Body of pancreas (tissue), 4 donors: ENCODE measurements at regions not wholly inside any gene's neighbourhood (a gene's known extent, or its start where the extent isn't known, plus 50 kb on each side); places are given as distances from the start of the nearest gene placed in this dataset.

Experiments
- ATAC-seq: fragments of 150-250 bp; one replicate; pipeline ENCODE4 v1.9.1; 2016
- DNase-seq, 4 donors: peaks; one replicate each; pipeline ENCODE4 v3.0.0-alpha.2; 2019
- H3K27ac ChIP-seq, 4 donors: fragments of 200-600 bp; sonication (generic); 1 replicate in 3 of 4; 2 replicates in 1 of 4; pipeline versions ENCODE4 v1.5.1 to v1.6.1; 2016 to 2019; ENCODE audit warnings: mild to moderate bottlenecking in 1 of 4, mixed read lengths in 1 of 4, moderate library complexity in 1 of 4
- H3K27me3 ChIP-seq, 2 donors: fragments of 200-600 bp; sonication (generic); one replicate each; pipeline ENCODE4 v1.6.0; 2016; ENCODE audit warnings: mild to moderate bottlenecking in 1 of 2
- H3K36me3 ChIP-seq, 2 donors: fragments of 200-600 bp; sonication (generic); replicated peaks in 1 of 2; 2 replicates each; pipeline ENCODE4 v1.5.1; 2016; ENCODE audit warnings: low read depth in 2 of 2; ENCODE audit not compliant: insufficient read depth in 1 of 2
- H3K4me1 ChIP-seq: fragments of 200-600 bp; sonication (generic); one replicate; pipeline ENCODE4 v1.6.0; 2016
- H3K4me3 ChIP-seq, 2 donors: fragments of 200-600 bp; sonication (generic); 1 replicate in 1 of 2; 2 replicates in 1 of 2; pipeline ENCODE4 v1.5.1; 2016 to 2019
- H3K9me3 ChIP-seq, 3 donors: fragments of 200-600 bp; sonication (generic); 1 replicate in 2 of 3; 2 replicates in 1 of 3; pipeline ENCODE4 v1.5.1; 2016
- POLR2A ChIP-seq, 3 donors: fragments of 450-650 bp; IDR thresholded peaks; one replicate each; pipeline ENCODE4 v1.6.1; 2016; ENCODE audit warnings: antibody characterized with exemption in 3 of 3, mild to moderate bottlenecking in 2 of 3
- WGBS, 2 donors: methylation state at CpG; one replicate each; pipeline ENCODE4 v1.1.5; 2017; 5-methylcytosine and 5-hydroxymethylcytosine counted together
- intact Hi-C: fragments of 100-400 bp; cut with DNase I; formaldehyde crosslinking; loops from one replicate; pipeline ENCODE4 v1.15.1; 2023
- TF ChIP-seq, protein P1 (sequence below), 7 experiments: fragments of 450-650 bp in 4 of 7; fragments of 200-600 bp in 3 of 7; sonication (generic) in 3 of 7; IDR thresholded peaks; one replicate each; pipeline ENCODE4 v1.5.1; 2016 to 2019; ENCODE audit warnings: antibody characterized with exemption in 7 of 7

DNA sequence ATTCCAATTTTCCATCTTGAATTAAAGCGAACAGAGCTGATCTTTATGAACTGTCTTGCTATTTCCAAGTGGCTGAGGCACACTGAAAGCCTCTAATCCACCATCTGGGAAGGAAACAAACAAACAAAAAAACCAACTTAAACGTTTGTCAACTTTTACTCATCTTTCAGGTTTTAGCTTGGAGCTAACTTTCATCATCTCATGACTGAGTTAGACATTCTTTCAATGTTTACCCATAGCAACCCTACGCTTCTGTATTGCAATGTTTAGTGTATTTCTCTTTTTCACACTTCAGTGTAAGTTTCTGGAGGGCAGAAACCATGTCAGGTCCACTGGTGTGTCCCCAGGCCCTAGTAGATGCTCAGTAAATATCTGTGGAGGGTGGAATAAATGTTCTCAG lies 343.8 kb downstream of the GBA3 start:
- H3K4me3 ChIP-seq: no peak overlapping the region
- ATAC-seq: no peak
- H3K27me3 ChIP-seq: no peaks in the 10 kb centered on the region
- intact Hi-C loops: no loop called here
- H3K4me1 ChIP-seq: no peaks in the 10 kb centered on the region
- WGBS, 2 donors: 47 to 64% methylated on average over 3 of the region's 3 CpGs
- no peak overlapping the region for H3K27ac ChIP-seq
- H3K36me3 ChIP-seq: no peaks in the 10 kb centered on the region
- no peaks in the 10 kb centered on the region for H3K9me3 ChIP-seq
- TF ChIP-seq, protein P1, sequence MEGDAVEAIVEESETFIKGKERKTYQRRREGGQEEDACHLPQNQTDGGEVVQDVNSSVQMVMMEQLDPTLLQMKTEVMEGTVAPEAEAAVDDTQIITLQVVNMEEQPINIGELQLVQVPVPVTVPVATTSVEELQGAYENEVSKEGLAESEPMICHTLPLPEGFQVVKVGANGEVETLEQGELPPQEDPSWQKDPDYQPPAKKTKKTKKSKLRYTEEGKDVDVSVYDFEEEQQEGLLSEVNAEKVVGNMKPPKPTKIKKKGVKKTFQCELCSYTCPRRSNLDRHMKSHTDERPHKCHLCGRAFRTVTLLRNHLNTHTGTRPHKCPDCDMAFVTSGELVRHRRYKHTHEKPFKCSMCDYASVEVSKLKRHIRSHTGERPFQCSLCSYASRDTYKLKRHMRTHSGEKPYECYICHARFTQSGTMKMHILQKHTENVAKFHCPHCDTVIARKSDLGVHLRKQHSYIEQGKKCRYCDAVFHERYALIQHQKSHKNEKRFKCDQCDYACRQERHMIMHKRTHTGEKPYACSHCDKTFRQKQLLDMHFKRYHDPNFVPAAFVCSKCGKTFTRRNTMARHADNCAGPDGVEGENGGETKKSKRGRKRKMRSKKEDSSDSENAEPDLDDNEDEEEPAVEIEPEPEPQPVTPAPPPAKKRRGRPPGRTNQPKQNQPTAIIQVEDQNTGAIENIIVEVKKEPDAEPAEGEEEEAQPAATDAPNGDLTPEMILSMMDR (IDR thresholded peaks at IDR 0.05): no peak
- DNase-seq: no peak

GRCh38 chr4:23035521-23036056 lies 342.9 kb downstream of the GBA3 start:
- H3K27me3 ChIP-seq: no peaks in the 10 kb centered on the region
- no peak for DNase-seq
- 64 to 66% methylated on average over 3 of the region's 3 CpGs for WGBS, 2 donors
- no peak overlapping the region for H3K4me3 ChIP-seq
- H3K36me3 ChIP-seq: no peaks in the 10 kb centered on the region
- intact Hi-C loops: no loop called here
- no peaks in the 10 kb centered on the region for H3K9me3 ChIP-seq
- H3K4me1 ChIP-seq: no peaks in the 10 kb centered on the region
- ATAC-seq: no peak
- TF ChIP-seq POLR2A (IDR thresholded peaks at IDR 0.05): no peak
- TF ChIP-seq, protein P1 (IDR thresholded peaks at IDR 0.05): no peak
- H3K27ac ChIP-seq: no peak overlapping the region

- H3K36me3 ChIP-seq: no peaks in the 10 kb centered on the region
- no peak overlapping the region for H3K4me3 ChIP-seq
- H3K4me1 ChIP-seq: no peaks in the 10 kb centered on the region
- no peak overlapping the region for H3K27ac ChIP-seq
- ATAC-seq: no peak
- TF ChIP-seq, protein P1 (IDR thresholded peaks at IDR 0.05): no peak
- TF ChIP-seq POLR2A (IDR thresholded peaks at IDR 0.05): no peak
- H3K9me3 ChIP-seq: no peaks in the 10 kb centered on the region
- no peak for DNase-seq
- intact Hi-C loops: no loop called here
- H3K27me3 ChIP-seq: no peaks in the 10 kb centered on the region
Observed at GRCh38 chr4:23034731-23035130, 342.0 kb downstream of the GBA3 start.

DNA sequence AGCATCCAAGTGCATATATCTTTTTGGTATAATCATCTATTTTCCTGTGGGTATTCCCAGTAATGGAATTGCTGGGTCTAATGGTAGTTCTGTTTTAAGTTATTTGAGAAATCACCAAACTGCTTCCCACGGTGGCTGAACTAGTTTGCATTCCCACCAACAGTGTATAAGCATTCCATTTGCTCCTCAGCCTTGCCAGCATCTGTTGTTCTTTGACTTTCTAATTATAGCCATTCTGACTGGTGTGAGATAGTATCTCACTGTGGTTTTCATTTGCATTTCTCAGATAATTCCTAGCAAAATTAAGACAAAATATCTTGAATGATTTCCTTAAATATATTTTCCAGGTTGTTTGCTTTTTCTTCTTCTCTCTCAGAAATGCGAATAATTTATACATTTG lies 341.1 kb downstream of the GBA3 start:
- DNase-seq: no peak
- WGBS, 2 donors: 53 to 75% methylated on average over 2 of the region's 2 CpGs
- no peaks in the 10 kb centered on the region for H3K36me3 ChIP-seq
- H3K4me1 ChIP-seq: no peaks in the 10 kb centered on the region
- no peak overlapping the region for H3K4me3 ChIP-seq
- intact Hi-C loops: no loop called here
- no peaks in the 10 kb centered on the region for H3K9me3 ChIP-seq
- no peak for ATAC-seq
- H3K27ac ChIP-seq: no peak overlapping the region
- H3K27me3 ChIP-seq: no peaks in the 10 kb centered on the region
- TF ChIP-seq, protein P1 (IDR thresholded peaks at IDR 0.05): no peak
- TF ChIP-seq POLR2A (IDR thresholded peaks at IDR 0.05): no peak

DNA sequence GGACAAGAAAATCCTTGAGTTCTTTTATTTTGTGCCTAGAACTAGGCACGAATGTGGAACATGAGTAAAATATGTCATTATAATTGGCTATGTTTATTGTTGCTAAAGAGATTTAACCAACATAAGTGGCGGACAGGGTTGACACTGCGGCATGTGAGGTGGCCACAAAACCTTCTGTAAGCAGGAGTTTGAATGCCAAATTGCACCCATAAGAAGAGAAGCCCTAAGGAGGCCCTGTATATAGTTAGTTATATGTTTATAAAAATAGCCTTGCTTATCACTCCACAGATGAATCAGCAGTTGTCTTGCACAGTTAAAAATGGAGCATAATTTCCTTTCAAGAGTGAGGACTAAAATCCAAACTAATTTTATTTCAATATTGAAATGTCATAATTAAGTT lies 336.1 kb downstream of the GBA3 start:
- Histone ChIP-seq H3K4me3 (no peak overlapping the region), H3K4me1 (no peaks in the 10 kb centered on the region), H3K27ac (no peak overlapping the region), H3K9me3 (no peaks in the 10 kb centered on the region), H3K27me3 (no peaks in the 10 kb centered on the region), H3K36me3 (no peaks in the 10 kb centered on the region)
- TF ChIP-seq, protein P1 (IDR thresholded peaks at IDR 0.05): no peak
- TF ChIP-seq POLR2A (IDR thresholded peaks at IDR 0.05): no peak
- ATAC-seq (no peak), DNase-seq (no peak)
- intact Hi-C loops: no loop called here
- 61 to 70% methylated on average over 3 of the region's 3 CpGs for WGBS, 2 donors
